ENCODE measurements at regions not wholly inside any gene's neighbourhood (a gene's known extent, or its start where the extent isn't known, plus 50 kb on each side); places are given as distances from the start of the nearest gene placed in this dataset.

DNA sequence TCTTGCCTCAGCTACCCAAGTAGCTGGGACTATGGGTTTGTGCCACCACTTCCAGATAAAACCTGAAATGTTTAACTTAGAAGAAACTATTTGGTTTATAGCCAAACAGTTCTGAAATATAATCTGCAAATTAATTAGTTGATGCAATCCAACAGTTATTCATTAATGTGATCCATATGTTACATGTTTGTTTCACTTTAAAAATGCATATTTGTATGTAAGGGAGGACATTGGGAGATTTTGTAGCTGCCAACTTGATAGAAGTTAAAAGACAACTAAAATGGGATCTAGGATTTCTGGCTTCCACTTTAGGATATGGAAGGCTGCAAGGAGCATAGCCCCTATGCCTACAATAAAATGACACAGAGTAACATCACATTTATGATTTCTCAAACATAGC is 532.5 kb upstream of the SLC10A2 start:
- TF ChIP-seq EZH2 (IDR thresholded peaks at IDR 0.05; ENCODE audit: insufficient read depth, poor library complexity, severe bottlenecking) (no peak), EZH2phosphoT487 (IDR thresholded peaks at IDR 0.05; ENCODE audit: insufficient read depth, low read depth) (no peak)
